NB4 (cell line): ENCODE measurements at regions not wholly inside any gene's neighbourhood (a gene's known extent, or its start where the extent isn't known, plus 50 kb on each side); places are given as distances from the start of the nearest gene placed in this dataset.

Experiments used
- DNase-seq: peaks from one replicate; pipeline ENCODE4 v3.0.0; 2010; ENCODE audit warnings: low read depth
- H3K4me3 ChIP-seq: one replicate; pipeline ENCODE4 v1.5.1; 2011; ENCODE audit warnings: mild to moderate bottlenecking, low read depth, low read length, moderate library complexity
- CTCF ChIP-seq: IDR thresholded peaks from one replicate; pipeline ENCODE4 v1.5.1; 2012; ENCODE audit warnings: low read depth, low read length
- MAX ChIP-seq: IDR thresholded peaks from 2 replicates; pipeline ENCODE4 v1.6.1; 2011; ENCODE audit warnings: low read depth, low read length
- MYC ChIP-seq: IDR thresholded peaks from 2 replicates; pipeline ENCODE4 v1.6.1; 2011; ENCODE audit warnings: low read depth, low read length
- POLR2A ChIP-seq: IDR thresholded peaks from 2 replicates; pipeline ENCODE4 v1.6.1; 2011; ENCODE audit warnings: mild to moderate bottlenecking; ENCODE audit not compliant: insufficient read length; ENCODE audit errors: extremely low read depth

GRCh38 chr7:69002416-69002815 is 595.9 kb upstream of the AUTS2 start:
- no peak overlapping the region for H3K4me3 ChIP-seq
- TF ChIP-seq MAX (no peak), POLR2A (no peak), MYC (no peak), CTCF (no peak)
- DNase-seq = no peak

GRCh38 chr7:69012149-69012548 is 586.1 kb upstream of the AUTS2 start:
- no peak overlapping the region for H3K4me3 ChIP-seq
- no peak for DNase-seq
- TF ChIP-seq POLR2A = no peak

GRCh38 chr7:69017208-69017607 is 581.1 kb upstream of the AUTS2 start:
- DNase-seq = no peak
- no peak for TF ChIP-seq POLR2A
- no peak for TF ChIP-seq MAX
- TF ChIP-seq CTCF = no peak
- no peak for TF ChIP-seq MYC
- H3K4me3 ChIP-seq = no peak overlapping the region

GRCh38 chr7:69018200-69018599 is 580.1 kb upstream of the AUTS2 start:
- H3K4me3 ChIP-seq = no peak overlapping the region
- no peak for TF ChIP-seq POLR2A
- TF ChIP-seq MAX = no peak
- peak; percentile 37 for TF ChIP-seq CTCF
- no peak for TF ChIP-seq MYC
- peak; percentile 6 for DNase-seq

GRCh38 chr7:69019437-69019836 is 578.8 kb upstream of the AUTS2 start:
- no peak for DNase-seq
- TF ChIP-seq CTCF = no peak
- no peak for TF ChIP-seq MYC
- TF ChIP-seq MAX = no peak
- no peak for TF ChIP-seq POLR2A
- no peak overlapping the region for H3K4me3 ChIP-seq

- no peak overlapping the region for H3K4me3 ChIP-seq
- TF ChIP-seq POLR2A (no peak), CTCF (no peak), MYC (no peak), MAX (no peak)
- no peak for DNase-seq
Measured at GRCh38 chr7:69020536-69020935, 577.7 kb upstream of the AUTS2 start.
